ENCODE measurements at regions not wholly inside any gene's neighbourhood (a gene's known extent, or its start where the extent isn't known, plus 50 kb on each side); places are given as distances from the start of the nearest gene placed in this dataset.

GRCh38 chr9:17854487-17854886, 275.6 kb downstream of the SH3GL2 start:
- Histone ChIP-seq H3K4me3 (ENCODE audit: low read length) (no peak overlapping the region), H3K27me3 (ENCODE audit: low read length) (peaks cover 41% of the 10 kb centered on the region), H3F3A (ENCODE audit: low read length, unreplicated experiment) (no peaks in the 10 kb centered on the region), H3K27ac (ENCODE audit: low read length) (no peak overlapping the region), H3K9ac (ENCODE audit: low read length) (no peak overlapping the region), H2AFZ (ENCODE audit: low read length) (no peak overlapping the region), H4K20me1 (ENCODE audit: low read length) (no peaks in the 10 kb centered on the region), H3K79me2 (ENCODE audit: low read length) (no peaks in the 10 kb centered on the region), H3K9me3 (ENCODE audit: low read length) (no peaks in the 10 kb centered on the region), H3K9me2 (replicated peaks; ENCODE audit: low read length) (no peaks in the 10 kb centered on the region), H3K36me3 (ENCODE audit: low read depth, low read length) (no peaks in the 10 kb centered on the region), H3K4me1 (ENCODE audit: insufficient read depth, low read length) (no peaks in the 10 kb centered on the region), H3K4me2 (ENCODE audit: low read length) (no peak overlapping the region)
- TF ChIP-seq EZH2 (IDR thresholded peaks at IDR 0.05; ENCODE audit: low read length, unreplicated experiment) (no peak), EZH2phosphoT487 (IDR thresholded peaks at IDR 0.05; ENCODE audit: borderline replicate concordance, low read length) (no peak), CTCF (conservative IDR thresholded peaks at IDR 0.05; ENCODE audit: low read depth, low read length) (no peak)
- POLR2A ChIA-PET (ENCODE audit: unreplicated experiment) = no interaction called here
- DNase-seq = no peak
- ATAC-seq = no peak
- BruUV-seq (replicated peaks) = no TSS peak
- intact Hi-C loops (cut with micrococcal nuclease) = no loop called here
- CTCF ChIA-PET = no interaction called here

GRCh38 chr9:17856995-17857394, 278.1 kb downstream of the SH3GL2 start:
- Histone ChIP-seq H3K9me2 (replicated peaks; ENCODE audit: low read length) (no peaks in the 10 kb centered on the region), H3K4me1 (ENCODE audit: insufficient read depth, low read length) (no peaks in the 10 kb centered on the region), H3K9me3 (ENCODE audit: low read length) (no peaks in the 10 kb centered on the region), H2AFZ (ENCODE audit: low read length) (no peak overlapping the region), H3F3A (ENCODE audit: low read length, unreplicated experiment) (no peaks in the 10 kb centered on the region), H3K27me3 (ENCODE audit: low read length) (peaks cover 45% of the 10 kb centered on the region), H3K9ac (ENCODE audit: low read length) (no peak overlapping the region), H3K79me2 (ENCODE audit: low read length) (no peaks in the 10 kb centered on the region), H3K36me3 (ENCODE audit: low read depth, low read length) (no peaks in the 10 kb centered on the region), H3K4me3 (ENCODE audit: low read length) (no peak overlapping the region), H3K27ac (ENCODE audit: low read length) (no peak overlapping the region), H4K20me1 (ENCODE audit: low read length) (no peaks in the 10 kb centered on the region), H3K4me2 (ENCODE audit: low read length) (no peak overlapping the region)
- ATAC-seq (no peak), DNase-seq (no peak)
- POLR2A ChIA-PET (ENCODE audit: unreplicated experiment) = no interaction called here
- CTCF ChIA-PET = no interaction called here
- TF ChIP-seq EZH2phosphoT487 (IDR thresholded peaks at IDR 0.05; ENCODE audit: borderline replicate concordance, low read length) (no peak), CTCF (conservative IDR thresholded peaks at IDR 0.05; ENCODE audit: low read depth, low read length) (no peak), EZH2 (IDR thresholded peaks at IDR 0.05; ENCODE audit: low read length, unreplicated experiment) (no peak)
- intact Hi-C loops (cut with micrococcal nuclease) = no loop called here
- no TSS peak for BruUV-seq (replicated peaks)

GRCh38 chr9:17859228-17859627, 280.4 kb downstream of the SH3GL2 start:
- intact Hi-C loops (cut with micrococcal nuclease) = no loop called here
- BruUV-seq (replicated peaks) = no TSS peak

More at GRCh38 chr9:17859228-17859627, 280.4 kb downstream of the SH3GL2 start:
- H3K36me3 ChIP-seq (ENCODE audit: low read depth, low read length) = no peaks in the 10 kb centered on the region
- DNase-seq (no peak), ATAC-seq (no peak)
- H3K4me2 ChIP-seq (ENCODE audit: low read length) = no peak overlapping the region
- H4K20me1 ChIP-seq (ENCODE audit: low read length) = no peaks in the 10 kb centered on the region
- H3K9ac ChIP-seq (ENCODE audit: low read length) = no peak overlapping the region
- POLR2A ChIA-PET (ENCODE audit: unreplicated experiment) = no interaction called here
- H3K9me3 ChIP-seq (ENCODE audit: low read length) = no peaks in the 10 kb centered on the region
- H3K4me1 ChIP-seq (ENCODE audit: insufficient read depth, low read length) = no peaks in the 10 kb centered on the region
- no peak overlapping the region for H2AFZ ChIP-seq (ENCODE audit: low read length)
- no peak overlapping the region for H3K27ac ChIP-seq (ENCODE audit: low read length)
- TF ChIP-seq EZH2phosphoT487 (IDR thresholded peaks at IDR 0.05; ENCODE audit: borderline replicate concordance, low read length) (no peak), EZH2 (IDR thresholded peaks at IDR 0.05; ENCODE audit: low read length, unreplicated experiment) (no peak), CTCF (conservative IDR thresholded peaks at IDR 0.05; ENCODE audit: low read depth, low read length) (no peak)
- no peaks in the 10 kb centered on the region for H3K9me2 ChIP-seq (replicated peaks; ENCODE audit: low read length)
- H3K4me3 ChIP-seq (ENCODE audit: low read length) = no peak overlapping the region
- CTCF ChIA-PET = no interaction called here
- H3K79me2 ChIP-seq (ENCODE audit: low read length) = no peaks in the 10 kb centered on the region
- H3F3A ChIP-seq (ENCODE audit: low read length, unreplicated experiment) = no peaks in the 10 kb centered on the region
- peaks cover 46% of the 10 kb centered on the region for H3K27me3 ChIP-seq (ENCODE audit: low read length)
